HL-60 (cell line): ENCODE measurements at regions not wholly inside any gene's neighbourhood (a gene's known extent, or its start where the extent isn't known, plus 50 kb on each side); places are given as distances from the start of the nearest gene placed in this dataset.

Experiments used
- CTCF ChIP-seq: IDR thresholded peaks from one replicate; pipeline ENCODE4 v1.5.1; 2011; ENCODE audit warnings: low read length, control low read depth, inconsistent platforms; ENCODE audit not compliant: insufficient read depth
- POLR2AphosphoS5 ChIP-seq: IDR thresholded peaks from 2 replicates; pipeline ENCODE4 v1.6.1; 2012; ENCODE audit warnings: low read depth

- TF ChIP-seq CTCF, result no peak
- no peak for TF ChIP-seq POLR2AphosphoS5
Measured at GRCh38 chr7:35518767-35519166, 176.2 kb downstream of the HERPUD2 start.
